Skeletal muscle tissue (tissue), 3 donors: ENCODE measurements at regions not wholly inside any gene's neighbourhood (a gene's known extent, or its start where the extent isn't known, plus 50 kb on each side); places are given as distances from the start of the nearest gene placed in this dataset.

Experiments used
- H3K27ac ChIP-seq: one replicate; pipeline ENCODE4 v1.7.0; 2013; ENCODE audit warnings: mild to moderate bottlenecking, low read depth, low read length, inconsistent platforms
- H3K27me3 ChIP-seq, 3 donors: one replicate each; pipeline ENCODE4 v1.7.0; 2013; ENCODE audit warnings: low read length in 3 of 3; ENCODE audit not compliant: control insufficient read depth in 3 of 3, insufficient read depth in 3 of 3
- H3K36me3 ChIP-seq, 3 donors: one replicate each; pipeline ENCODE4 v1.7.0; 2013; ENCODE audit warnings: low read length in 3 of 3; ENCODE audit not compliant: control insufficient read depth in 3 of 3, insufficient read depth in 3 of 3
- H3K4me1 ChIP-seq, 3 donors: one replicate each; pipeline ENCODE4 v1.7.0; 2013; ENCODE audit warnings: low read length in 3 of 3, mild to moderate bottlenecking in 3 of 3; ENCODE audit not compliant: control insufficient read depth in 3 of 3, insufficient read depth in 3 of 3
- H3K4me3 ChIP-seq, 3 donors: one replicate each; pipeline ENCODE4 v1.7.0; 2013; ENCODE audit warnings: low read length in 3 of 3
- H3K9ac ChIP-seq, 3 donors: one replicate each; pipeline ENCODE4 v1.7.0; 2013; ENCODE audit warnings: low read length in 3 of 3, mild to moderate bottlenecking in 3 of 3, moderate library complexity in 2 of 3, low read depth in 1 of 3
- H3K9me3 ChIP-seq, 3 donors: one replicate each; pipeline ENCODE4 v1.7.0; 2013; ENCODE audit warnings: low read length in 3 of 3; ENCODE audit not compliant: control insufficient read depth in 3 of 3
- donor health status: Osteomylitis.

DNA sequence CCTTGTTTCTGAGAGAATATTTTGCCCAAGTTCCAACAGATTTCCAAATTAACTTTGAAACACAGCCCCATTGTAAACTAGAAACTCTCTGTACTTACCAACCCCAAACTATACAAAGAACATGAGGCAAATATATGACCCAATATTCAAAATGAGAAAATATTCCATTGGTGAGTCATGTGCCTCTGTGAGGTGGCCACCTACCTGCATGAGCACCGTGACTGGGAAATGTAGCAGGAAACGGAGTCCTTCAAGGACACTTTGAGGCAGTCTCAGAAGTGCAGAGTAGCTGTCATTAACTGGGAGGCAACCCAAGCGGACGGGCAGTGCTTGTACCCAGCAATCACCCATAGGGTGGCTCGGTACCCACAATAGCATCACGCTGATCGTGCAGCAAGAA is 335.5 kb upstream of the NOX3 start:
- H3K4me3 ChIP-seq, result no peak overlapping the region
- no peak overlapping the region for H3K27ac ChIP-seq
- no peaks in the 10 kb centered on the region for H3K4me1 ChIP-seq
- no peaks in the 10 kb centered on the region for H3K36me3 ChIP-seq
- H3K9me3 ChIP-seq, result peaks cover 0 to 5% (median 2%) of the 10 kb centered on the region in 3 donors
- no peak overlapping the region for H3K9ac ChIP-seq
- no peaks in the 10 kb centered on the region for H3K27me3 ChIP-seq

DNA sequence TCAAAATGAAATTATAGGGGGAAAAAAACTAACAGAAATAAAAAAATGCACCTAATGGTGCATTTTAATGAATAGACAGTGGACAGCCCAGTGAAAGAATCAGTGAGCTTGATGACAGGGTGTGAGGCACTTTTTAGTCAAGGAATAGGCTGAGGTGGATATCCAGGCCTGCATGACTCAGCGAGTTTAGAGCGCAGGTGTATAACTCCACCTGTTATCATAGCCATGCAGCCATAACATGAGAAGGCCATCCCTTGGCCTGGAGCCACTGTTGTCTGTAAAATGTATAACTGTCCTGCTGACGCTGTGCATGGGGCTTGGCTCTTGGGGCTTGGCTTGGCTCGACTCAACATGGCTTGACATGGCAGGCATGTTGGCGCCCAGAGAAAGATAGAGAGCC is 331.5 kb upstream of the NOX3 start:
- no peaks in the 10 kb centered on the region for H3K4me1 ChIP-seq
- no peak overlapping the region for H3K4me3 ChIP-seq
- no peaks in the 10 kb centered on the region for H3K36me3 ChIP-seq
- H3K27me3 ChIP-seq, result no peaks in the 10 kb centered on the region
- no peak overlapping the region for H3K9ac ChIP-seq
- no peak overlapping the region for H3K27ac ChIP-seq
- peaks cover 0 to 2% (median 0%) of the 10 kb centered on the region in 3 donors for H3K9me3 ChIP-seq

GRCh38 chr6:155786528-155786927 is 330.9 kb upstream of the NOX3 start:
- Histone ChIP-seq H3K36me3 (no peaks in the 10 kb centered on the region), H3K9ac (no peak overlapping the region), H3K4me1 (no peaks in the 10 kb centered on the region), H3K4me3 (no peak overlapping the region), H3K27me3 (no peaks in the 10 kb centered on the region), H3K27ac (no peak overlapping the region), H3K9me3 (peaks cover 0 to 2% (median 0%) of the 10 kb centered on the region in 3 donors)

DNA sequence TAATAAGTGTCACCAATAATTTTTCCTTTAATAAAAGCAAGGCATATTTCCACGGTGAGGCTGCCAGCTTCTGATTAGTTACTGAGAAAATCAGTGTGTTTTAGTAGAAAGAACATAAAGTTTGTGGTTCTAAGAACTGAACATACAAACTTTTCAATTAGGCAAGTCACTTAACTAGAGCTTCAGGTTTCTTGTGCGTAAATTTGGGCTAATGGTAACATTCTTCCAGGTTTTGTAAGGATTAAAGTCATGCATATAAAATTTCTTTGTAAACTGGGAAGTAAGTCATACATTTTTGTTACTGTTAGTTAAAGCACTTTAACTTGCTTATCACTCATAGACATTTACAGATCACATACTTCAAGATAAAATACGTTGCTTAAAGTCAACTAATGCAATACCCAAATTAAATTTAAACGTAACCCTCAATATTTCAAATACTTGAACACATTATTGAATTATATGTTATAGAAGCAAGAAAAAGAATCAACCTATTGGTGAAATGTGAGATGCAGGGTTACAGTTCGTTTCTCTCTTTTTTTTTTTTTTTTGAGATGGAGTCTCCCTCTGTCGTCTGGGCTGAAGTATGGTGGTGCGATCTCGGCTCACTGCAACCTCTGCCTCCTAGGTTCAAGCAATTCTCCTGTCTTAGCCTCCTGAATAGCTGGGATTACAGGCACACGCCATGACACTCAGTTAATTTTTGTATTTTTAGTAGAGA is 327.3 kb upstream of the NOX3 start:
- Histone ChIP-seq H3K9ac (no peak overlapping the region), H3K9me3 (peaks cover 0 to 2% (median 0%) of the 10 kb centered on the region in 3 donors), H3K4me3 (no peak overlapping the region), H3K36me3 (no peaks in the 10 kb centered on the region), H3K4me1 (no peaks in the 10 kb centered on the region), H3K27me3 (no peaks in the 10 kb centered on the region), H3K27ac (no peak overlapping the region)

DNA sequence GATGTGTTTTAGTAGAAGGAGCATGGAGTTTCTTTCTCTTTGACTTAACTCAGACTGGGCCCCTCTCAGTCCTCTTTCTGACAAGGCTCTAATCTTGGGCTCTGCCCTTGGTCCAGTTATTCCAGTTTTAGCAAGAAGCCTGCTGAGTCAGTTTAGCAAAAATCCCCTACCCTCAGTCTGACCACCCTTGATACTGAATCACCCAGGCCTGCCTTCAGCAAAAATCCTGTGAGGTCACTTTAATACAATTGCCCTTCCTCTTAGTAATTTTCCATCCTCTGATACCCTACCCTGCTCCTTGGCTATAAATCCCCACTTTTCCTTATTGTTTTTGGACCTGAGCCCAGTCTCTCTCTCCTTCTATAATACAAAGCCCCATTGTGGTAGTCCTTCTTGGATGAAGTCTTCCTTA is 326.7 kb upstream of the NOX3 start:
- Histone ChIP-seq H3K36me3 (no peaks in the 10 kb centered on the region), H3K4me1 (no peaks in the 10 kb centered on the region), H3K27ac (no peak overlapping the region), H3K27me3 (no peaks in the 10 kb centered on the region), H3K4me3 (no peak overlapping the region), H3K9ac (no peak overlapping the region), H3K9me3 (peaks cover 0 to 2% (median 0%) of the 10 kb centered on the region in 3 donors)

GRCh38 chr6:155779456-155779855 is 323.8 kb upstream of the NOX3 start:
- no peaks in the 10 kb centered on the region for H3K4me1 ChIP-seq
- H3K4me3 ChIP-seq, result no peak overlapping the region
- H3K9ac ChIP-seq, result no peak overlapping the region
- H3K27me3 ChIP-seq, result no peaks in the 10 kb centered on the region
- no peaks in the 10 kb centered on the region for H3K36me3 ChIP-seq
- H3K9me3 ChIP-seq, result no peaks in the 10 kb centered on the region
- no peak overlapping the region for H3K27ac ChIP-seq

GRCh38 chr6:155778336-155778735 is 322.7 kb upstream of the NOX3 start:
- no peak overlapping the region for H3K4me3 ChIP-seq
- no peaks in the 10 kb centered on the region for H3K27me3 ChIP-seq
- H3K9ac ChIP-seq, result no peak overlapping the region
- no peak overlapping the region for H3K27ac ChIP-seq
- no peaks in the 10 kb centered on the region for H3K4me1 ChIP-seq
- no peaks in the 10 kb centered on the region for H3K9me3 ChIP-seq
- H3K36me3 ChIP-seq, result no peaks in the 10 kb centered on the region

- Histone ChIP-seq H3K4me3 (no peak overlapping the region), H3K4me1 (no peaks in the 10 kb centered on the region), H3K27ac (no peak overlapping the region), H3K9ac (no peak overlapping the region), H3K9me3 (peaks cover 0 to 3% (median 0%) of the 10 kb centered on the region in 3 donors), H3K27me3 (no peaks in the 10 kb centered on the region), H3K36me3 (no peaks in the 10 kb centered on the region)
These were observed 316.2 kb upstream of the NOX3 start for GRCh38 chr6:155771822-155772221.

GRCh38 chr6:155770856-155771255 is 315.2 kb upstream of the NOX3 start:
- Histone ChIP-seq H3K4me3 (no peak overlapping the region), H3K4me1 (no peaks in the 10 kb centered on the region), H3K36me3 (no peaks in the 10 kb centered on the region), H3K9ac (no peak overlapping the region), H3K27ac (no peak overlapping the region), H3K9me3 (peaks cover 0 to 3% (median 0%) of the 10 kb centered on the region in 3 donors), H3K27me3 (no peaks in the 10 kb centered on the region)

DNA sequence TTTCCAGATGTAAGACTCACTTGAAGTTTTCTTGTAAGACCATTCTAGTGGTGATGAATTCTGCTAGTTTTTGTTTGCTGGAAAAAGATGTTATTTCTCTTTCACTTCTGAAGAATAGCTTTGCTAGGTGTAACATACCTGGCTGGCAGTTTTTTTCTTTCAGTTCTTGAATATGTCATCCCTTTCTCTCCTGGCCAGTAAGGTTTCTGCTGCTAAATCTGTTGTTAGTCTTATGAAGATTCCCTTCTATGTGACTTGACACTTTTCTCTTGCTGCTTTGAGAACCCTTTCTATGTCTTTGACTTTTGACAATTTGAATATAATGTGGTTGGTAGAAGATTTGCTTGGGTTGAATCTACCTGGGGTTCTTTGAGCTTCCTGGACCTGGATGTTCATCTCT is 314.7 kb upstream of the NOX3 start:
- Histone ChIP-seq H3K27me3 (no peaks in the 10 kb centered on the region), H3K27ac (no peak overlapping the region), H3K9me3 (peaks cover 0 to 3% (median 0%) of the 10 kb centered on the region in 3 donors), H3K4me3 (no peak overlapping the region), H3K9ac (no peak overlapping the region), H3K36me3 (no peaks in the 10 kb centered on the region), H3K4me1 (no peaks in the 10 kb centered on the region)
